Suprapubic skin (tissue), 4 donors: ENCODE measurements at regions not wholly inside any gene's neighbourhood (a gene's known extent, or its start where the extent isn't known, plus 50 kb on each side); places are given as distances from the start of the nearest gene placed in this dataset.

Source experiments
- EP300 ChIP-seq: sonication (generic); formaldehyde crosslinking; IDR thresholded peaks from one replicate; pipeline ENCODE4 v1.6.1; 2017; ENCODE audit warnings: antibody characterized with exemption
- POLR2A ChIP-seq, 2 donors: fragments of 450-650 bp; IDR thresholded peaks; one replicate each; pipeline ENCODE4 v1.6.1; 2017; ENCODE audit warnings: antibody characterized with exemption in 2 of 2, mild to moderate bottlenecking in 2 of 2, moderate library complexity in 2 of 2
- POLR2AphosphoS5 ChIP-seq, 3 donors: sonication (generic); formaldehyde crosslinking; IDR thresholded peaks; one replicate each; pipeline ENCODE4 v1.6.1; 2017; ENCODE audit warnings: antibody characterized with exemption in 3 of 3
- TF ChIP-seq, protein P1 (sequence below), 2 donors: fragments of 200-600 bp in 1 of 2; fragments of 450-650 bp in 1 of 2; sonication (generic) in 1 of 2; IDR thresholded peaks; one replicate each; pipeline ENCODE4 v1.5.1; 2016 to 2019; ENCODE audit warnings: antibody characterized with exemption in 2 of 2, mild to moderate bottlenecking in 1 of 2, moderate library complexity in 1 of 2

DNA sequence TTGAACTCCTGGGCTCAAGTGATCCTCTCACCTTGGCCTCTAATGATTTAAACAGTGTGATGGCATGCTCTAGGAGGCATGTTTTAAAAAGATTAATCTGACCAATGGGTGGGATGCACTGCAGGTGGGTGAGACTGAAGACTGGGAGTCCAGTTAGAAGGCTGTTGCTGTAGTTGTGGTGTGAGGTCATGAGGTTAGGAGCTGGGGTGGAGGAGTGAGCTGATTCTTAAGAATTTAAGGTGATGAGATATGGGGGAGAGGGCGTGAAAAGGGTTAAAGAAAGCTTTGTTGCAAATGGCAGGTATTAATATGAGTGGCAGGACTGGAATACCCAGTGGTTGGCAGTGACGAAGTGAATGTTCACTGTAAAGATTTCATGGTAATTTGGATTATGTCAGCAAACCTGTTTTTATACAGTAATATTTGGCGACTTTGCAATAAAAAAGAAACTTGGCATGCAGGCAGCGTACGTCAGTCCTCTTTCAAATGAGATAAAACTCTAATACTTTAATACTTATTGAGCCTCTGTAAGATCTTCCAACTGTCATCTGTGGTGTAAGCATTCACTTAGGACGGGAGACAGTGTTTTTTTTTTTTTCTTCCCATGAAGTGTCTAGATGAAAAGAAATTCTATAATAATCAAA is 72.8 kb upstream of the MTPN start:
- TF ChIP-seq, protein P1, sequence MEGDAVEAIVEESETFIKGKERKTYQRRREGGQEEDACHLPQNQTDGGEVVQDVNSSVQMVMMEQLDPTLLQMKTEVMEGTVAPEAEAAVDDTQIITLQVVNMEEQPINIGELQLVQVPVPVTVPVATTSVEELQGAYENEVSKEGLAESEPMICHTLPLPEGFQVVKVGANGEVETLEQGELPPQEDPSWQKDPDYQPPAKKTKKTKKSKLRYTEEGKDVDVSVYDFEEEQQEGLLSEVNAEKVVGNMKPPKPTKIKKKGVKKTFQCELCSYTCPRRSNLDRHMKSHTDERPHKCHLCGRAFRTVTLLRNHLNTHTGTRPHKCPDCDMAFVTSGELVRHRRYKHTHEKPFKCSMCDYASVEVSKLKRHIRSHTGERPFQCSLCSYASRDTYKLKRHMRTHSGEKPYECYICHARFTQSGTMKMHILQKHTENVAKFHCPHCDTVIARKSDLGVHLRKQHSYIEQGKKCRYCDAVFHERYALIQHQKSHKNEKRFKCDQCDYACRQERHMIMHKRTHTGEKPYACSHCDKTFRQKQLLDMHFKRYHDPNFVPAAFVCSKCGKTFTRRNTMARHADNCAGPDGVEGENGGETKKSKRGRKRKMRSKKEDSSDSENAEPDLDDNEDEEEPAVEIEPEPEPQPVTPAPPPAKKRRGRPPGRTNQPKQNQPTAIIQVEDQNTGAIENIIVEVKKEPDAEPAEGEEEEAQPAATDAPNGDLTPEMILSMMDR (IDR thresholded peaks at IDR 0.05) = no peak
- TF ChIP-seq POLR2A (IDR thresholded peaks at IDR 0.05) (no peak), EP300 (no peak), POLR2AphosphoS5 (IDR thresholded peaks at IDR 0.05) (no peak)
